ENCODE measurements at regions not wholly inside any gene's neighbourhood (a gene's known extent, or its start where the extent isn't known, plus 50 kb on each side); places are given as distances from the start of the nearest gene placed in this dataset.
"Not testable (repeated sequence)": the region's sequence is repeated elsewhere in the genome, so short reads cannot be mapped to it uniquely, and the experiment has no call there.

DNA sequence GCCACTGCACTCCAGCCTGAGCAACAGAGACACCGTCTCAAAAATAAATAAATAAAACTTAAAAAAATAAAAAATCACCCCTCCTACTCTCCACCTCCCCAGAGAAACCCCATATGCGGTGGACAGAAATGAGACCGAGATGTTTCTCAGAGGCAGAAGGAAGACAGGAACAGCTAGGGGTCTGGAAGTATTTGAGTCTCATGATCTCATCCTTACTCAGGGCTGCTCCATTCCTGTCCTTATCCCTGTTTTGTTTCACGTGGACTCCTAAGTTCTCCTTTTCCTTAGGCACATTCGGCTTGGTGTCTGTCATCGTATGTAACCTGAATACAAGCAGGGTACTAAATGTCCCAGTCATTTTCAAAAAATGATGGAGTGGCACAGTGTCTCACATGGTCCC, 76.1 kb downstream of the C9orf50 start:
- no peak for DNase-seq

DNA sequence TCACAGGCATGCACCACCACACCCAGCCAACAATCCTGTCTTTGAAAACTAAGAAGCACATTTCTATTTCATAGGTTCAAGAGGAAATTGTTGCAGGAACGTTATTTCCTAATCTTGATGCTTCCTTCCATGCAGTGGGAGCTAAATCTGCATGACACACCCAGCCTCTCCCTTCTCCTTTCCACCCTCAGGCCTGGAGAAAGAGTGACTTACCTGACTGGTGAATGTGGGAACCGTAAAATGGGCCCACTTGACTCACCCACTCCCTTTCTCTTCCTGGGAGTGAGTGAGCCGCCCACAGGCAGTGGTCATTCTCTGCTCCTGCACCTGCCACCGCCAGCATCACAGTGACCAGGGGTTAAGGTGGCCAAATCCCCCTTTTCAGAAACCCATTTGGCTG, 78.2 kb downstream of the C9orf50 start:
- DNase-seq, result no peak

DNA sequence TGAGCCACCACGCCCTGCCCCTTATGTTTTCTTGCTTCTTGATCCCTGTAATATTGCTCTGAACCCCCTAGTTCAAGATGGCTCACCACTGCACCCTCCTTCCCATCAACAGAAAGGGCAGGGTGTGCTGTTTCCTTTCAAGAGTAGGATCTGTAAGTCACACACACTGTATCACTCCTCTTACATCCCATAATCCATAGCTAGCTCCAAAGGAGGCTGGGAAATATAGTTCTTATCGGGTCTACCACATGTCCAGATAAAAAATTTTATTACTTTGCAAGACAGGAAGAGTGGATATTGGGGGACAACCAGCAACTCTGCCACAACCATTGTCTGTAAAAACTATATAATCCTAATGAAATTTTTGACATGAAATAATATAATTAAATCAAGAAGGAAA, 79.6 kb downstream of the C9orf50 start:
- no peak for DNase-seq

DNA sequence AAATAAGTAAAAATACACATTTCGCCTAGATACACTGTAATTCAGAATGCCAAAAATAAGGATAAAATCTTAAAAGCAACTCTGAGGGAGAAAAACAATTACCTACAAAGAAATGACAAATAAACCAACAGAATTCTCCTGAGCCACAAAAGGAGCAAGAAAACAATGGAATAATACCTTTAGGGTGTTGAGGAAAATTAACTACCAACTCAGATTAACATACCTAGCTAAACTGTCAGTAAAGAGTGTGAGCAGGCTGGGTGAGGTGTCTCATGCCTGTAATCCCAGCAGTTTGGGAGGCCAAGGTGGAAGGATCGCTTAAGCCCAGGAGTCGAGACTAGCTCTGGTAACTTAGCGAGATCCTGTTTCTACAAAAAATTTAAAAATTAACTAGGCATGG, 81.5 kb downstream of the C9orf50 start:
- no peak for DNase-seq

DNA sequence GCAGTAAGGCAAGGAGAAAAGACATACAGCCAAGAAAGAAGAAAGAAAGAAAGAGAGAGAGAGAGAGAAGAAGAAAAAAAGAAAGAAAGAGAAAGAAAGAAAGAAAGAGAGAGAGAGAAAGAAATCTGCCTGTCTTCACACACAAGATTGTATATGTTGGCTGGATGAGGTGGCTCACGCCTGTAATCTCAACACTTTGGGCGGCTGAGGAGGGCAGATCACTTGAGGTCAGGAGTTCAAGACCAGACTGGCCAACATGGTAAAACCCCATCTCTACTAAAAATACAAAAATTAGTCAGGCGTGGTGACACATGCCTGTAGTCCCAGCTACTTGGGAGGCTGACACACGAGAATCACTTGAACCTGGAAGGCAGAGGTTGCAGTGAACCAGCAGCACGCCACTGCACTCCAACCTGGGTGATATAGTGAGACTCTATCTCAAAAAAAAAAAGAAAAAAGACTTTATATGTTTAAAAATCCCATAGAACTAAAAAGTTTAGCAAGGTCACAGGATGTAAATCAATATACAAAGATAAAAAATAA, 89.0 kb downstream of the C9orf50 start:
- not testable (repeated sequence) for DNase-seq

DNA sequence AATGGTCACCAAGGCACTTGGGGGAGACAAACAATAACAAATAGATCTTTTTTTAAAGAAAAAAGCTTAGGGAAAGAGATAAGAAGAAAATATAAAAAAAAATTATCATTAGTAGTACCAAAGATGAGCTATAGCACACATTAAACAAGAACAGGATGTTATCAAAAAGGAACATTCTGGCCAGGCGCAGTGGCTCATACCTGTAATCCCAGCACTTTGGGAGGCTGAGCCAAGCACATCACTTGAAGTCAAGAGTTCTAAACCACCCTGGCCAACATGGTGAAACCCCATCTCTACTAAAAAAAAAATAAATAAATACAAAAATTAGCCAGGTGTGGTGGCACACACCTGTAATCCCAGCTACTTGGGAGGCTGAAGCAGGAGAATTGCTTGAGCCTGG, 92.9 kb downstream of the C9orf50 start:
- not testable (repeated sequence) for DNase-seq

DNA sequence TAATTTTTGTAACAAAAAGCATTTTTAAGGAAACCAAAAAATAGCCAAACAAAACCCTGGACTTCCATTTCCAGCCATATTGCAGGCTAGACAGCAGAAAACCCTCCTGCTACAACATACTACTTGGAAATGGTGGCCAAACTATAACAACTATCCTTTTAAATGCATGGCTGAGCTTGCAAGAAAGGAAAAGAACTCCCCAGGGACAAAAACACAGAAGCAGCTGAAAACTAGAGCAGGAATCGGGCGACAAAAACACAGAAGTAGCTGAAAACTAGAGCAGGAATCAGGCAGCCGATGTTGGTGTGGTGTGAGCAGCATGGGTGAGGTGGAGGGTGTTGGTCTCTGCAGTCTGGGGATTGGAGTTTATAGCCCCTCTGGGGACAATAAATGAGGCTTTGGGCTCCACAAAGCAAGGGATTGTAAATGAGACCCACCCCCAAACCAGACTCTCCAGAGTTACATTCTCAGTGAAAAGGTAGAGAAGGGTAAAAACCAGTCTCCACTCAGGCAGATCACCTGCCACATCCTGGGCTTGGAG, 95.2 kb downstream of the C9orf50 start:
- DNase-seq, result no peak

DNA sequence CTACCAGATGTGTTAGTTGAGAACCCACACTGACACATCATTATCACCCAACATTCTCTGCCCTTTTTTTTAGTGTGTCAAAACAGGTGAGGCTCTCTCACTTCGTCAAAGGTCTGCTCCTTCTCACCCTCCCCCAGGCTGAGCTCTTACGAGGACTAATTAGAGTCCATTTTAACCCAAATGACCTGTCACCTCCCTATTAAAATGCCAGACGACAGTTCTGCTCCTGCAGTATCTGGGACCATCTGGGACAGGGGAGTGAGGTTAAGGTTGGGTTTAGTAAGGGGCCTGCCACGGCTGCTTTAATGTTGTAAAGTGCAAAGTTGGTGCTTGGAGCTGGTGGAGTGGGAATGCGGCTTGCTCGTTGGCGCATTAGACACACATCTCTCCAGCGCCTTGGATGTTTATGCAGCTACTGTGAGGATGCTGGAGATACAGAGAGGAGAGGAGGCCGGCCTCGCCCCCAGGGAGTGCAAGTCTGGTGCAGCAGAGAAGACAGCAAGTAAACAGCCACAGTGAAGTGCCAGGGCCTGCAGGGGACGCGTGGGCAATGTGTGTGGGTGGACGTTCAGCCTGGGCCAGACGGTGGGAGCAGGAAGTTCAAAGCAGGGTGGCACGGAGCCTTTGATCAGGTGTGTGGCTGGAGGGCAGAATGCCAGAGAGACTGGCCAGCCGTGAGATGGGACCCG, 96.2 kb downstream of the C9orf50 start:
- DNase-seq, result no peak

DNA sequence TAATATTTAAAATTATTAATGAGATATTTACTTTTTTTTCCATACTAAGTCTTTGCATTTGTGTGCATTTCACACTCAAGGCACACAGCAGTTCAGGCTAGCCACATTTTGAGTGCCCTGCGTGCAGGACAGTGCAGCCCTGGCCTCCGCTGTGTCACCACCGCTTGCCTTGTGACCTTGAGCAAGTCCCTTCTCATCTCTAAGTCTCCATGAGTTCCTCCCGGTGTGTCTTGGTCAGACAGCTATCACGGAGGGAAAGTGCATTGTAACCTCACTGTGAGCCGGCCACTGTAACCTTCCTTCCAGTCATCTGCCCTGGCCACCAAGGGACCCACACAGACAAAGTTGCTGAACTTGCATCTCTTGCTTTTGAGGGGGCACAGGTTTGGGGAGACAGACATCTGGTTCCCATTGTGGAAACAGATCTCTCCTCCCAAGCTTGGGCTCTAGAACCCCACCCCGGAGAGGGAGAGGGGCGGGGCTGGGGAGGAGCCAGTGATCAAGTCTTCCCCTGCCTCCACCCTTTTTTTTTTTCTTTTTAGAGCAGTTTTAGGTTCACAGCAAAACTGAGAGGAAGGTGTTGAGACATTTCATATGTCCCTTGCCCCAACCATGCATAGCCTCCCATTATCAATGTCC, 96.8 kb downstream of the C9orf50 start:
- no peak for DNase-seq

DNA sequence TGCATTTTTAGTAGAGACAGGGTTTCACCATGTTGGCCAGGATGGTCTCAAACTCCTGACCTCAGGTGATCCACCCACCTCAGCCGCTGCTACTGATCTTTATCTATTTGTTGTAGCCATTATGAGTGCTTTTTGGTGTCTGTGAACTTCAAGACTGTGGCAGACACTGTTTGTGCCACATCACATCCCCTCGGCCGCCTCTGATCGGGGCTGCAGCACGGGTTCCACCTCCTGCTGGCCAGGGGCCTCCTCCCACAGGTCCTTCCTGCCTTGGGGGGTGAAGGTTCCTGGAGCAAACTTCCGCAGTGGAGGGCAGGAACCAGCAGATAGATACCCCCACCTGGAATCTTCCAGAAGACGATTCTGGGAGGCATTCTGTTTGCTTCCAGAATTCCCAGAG, 98.5 kb downstream of the C9orf50 start:
- DNase-seq, result no peak

DNA sequence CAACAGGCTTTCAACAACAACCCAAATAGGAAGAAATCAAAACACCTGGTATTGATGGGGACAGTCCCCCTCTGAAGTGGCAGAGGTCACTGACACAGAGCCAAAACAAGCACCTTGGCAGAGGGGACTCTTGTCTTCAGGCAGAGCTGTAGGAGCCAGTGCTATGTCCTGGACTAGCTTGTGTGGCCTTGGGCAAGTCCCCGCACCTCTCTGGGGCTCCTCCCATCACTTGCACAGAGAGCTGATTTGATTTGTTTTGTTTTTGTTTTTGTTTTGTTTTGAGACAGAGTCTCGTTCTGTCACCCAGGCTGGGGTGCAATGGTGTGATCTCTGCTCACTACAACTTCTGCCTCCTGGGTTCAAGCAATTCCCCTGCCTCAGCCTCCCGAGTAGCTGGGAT, 100.8 kb downstream of the C9orf50 start:
- DNase-seq, result no peak

DNA sequence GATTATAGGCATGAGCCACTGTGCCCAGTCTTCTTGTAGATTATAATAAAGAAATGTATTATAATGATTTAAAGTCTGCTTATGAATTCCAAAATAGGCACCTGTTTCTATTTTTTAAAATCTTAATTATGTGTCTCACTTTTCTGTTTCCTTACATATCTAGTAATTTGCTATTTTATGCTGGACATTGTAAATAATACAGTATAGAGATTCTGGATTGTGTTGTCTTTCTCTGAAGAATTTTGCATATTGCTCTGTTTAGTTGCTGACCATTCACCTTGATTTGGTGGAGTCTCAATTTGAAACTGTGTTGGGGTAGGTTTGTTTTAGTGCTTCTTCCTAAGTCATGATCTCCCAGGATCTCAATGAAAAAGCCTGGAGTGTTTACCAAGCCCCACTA, 102.8 kb downstream of the C9orf50 start:
- no peak for DNase-seq

DNA sequence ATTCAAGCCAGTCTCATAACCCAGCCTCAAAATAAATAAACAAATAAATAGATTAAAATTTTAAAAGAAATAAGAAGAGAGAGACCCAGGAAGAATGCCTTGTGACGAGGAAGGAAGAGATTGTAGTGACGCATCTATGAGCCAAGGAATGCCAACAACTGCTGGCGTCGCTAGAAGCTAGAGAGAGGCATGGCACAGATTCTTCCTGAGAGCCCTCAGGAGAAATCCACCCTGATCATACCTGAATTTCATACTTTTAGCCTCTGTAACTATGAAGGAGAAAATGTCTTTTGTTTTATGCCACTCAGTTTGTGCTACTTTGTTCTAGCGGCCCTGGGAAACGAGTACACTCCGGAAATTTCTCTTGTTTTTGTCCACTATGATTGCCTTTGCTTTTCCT, 103.9 kb downstream of the C9orf50 start:
- no peak for DNase-seq

DNA sequence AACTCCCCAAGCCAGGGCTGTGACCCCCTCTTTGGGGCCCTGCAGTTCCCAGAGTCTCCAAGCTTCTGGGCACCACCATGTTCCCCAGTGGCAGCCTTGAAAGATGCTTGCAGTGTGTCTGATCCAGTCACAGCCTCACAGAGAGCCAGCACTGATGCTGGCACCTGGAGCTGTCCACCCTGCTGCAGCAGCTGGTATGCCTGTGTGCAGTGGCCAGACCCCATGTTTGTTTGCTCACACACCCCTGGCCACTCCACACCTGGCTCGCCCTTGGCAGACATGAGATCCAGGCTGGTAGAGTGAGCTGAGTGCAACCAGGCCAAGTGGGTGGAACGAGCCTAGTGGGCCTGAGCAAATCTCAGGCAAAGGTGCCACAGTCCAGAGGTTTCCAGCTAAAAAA, 106.0 kb downstream of the C9orf50 start:
- DNase-seq, result no peak

DNA sequence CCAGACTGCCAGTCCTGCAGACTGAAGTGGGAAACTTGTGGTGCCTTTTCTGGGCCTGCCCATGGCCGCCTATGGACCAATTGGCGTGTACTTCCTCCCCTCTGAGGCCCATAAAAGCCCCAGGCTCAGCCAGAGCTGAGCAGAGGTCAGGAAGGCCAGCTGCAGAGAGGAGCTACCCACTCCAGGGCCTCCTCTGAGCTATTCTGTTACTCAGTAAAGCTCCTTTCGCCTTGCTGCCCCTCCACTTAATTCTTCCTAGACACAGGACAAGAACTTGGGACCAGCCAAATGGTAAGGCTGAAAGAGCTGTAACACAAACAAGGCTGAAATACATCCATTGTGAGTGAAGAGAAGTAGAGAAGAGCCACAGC, 106.4 kb downstream of the C9orf50 start:
- no peak for DNase-seq

DNA sequence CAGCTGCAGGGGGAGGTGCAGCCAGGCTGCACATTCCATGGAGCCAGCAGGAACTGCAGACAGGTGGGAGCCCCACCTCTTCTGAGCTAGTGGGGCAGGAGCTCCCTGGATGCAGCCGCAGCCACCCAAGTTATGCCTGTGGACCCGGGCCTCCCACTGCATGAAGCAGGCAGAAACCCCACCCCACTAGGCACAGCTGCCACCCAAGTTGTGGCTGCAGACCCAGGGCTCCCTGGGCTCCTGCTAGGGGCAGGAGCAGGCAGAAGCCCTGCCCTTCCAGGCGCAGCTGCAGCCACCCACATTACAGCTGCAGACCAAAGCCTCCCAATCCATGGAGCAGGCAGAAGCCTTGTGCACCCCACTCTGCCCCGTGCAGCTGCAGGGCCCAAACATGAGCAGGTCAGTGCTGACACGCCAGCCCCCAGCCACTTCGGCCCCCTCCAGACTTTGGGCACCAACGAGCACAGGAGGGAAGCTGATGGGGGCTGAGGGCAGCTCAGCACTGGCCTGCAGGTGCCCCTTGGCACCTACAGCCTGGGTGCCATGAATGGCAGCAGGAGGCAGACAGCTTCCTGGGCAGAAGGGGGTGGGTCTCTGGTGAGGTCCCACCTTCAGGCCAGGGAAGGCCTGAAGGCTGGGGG, 106.9 kb downstream of the C9orf50 start:
- DNase-seq, result no peak

DNA sequence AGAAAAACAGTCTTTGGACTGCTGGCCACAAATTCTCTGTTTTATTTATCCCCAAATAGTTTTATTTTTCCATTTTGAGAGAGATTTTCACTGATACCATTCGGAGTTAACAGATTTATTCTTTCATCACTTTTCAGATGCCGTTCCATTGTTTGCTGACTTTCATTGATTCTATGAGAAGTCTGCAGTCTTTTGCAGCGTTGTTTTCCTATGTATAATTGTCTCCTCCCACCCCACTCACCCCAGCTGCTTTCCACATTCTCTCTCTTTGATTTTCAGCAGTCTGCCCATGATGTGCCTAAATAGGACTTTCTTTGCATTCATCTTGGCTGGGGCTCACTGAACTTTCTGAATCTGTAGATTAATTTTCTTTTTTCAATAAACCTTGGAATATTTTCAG, 107.6 kb downstream of the C9orf50 start:
- no peak for DNase-seq

DNA sequence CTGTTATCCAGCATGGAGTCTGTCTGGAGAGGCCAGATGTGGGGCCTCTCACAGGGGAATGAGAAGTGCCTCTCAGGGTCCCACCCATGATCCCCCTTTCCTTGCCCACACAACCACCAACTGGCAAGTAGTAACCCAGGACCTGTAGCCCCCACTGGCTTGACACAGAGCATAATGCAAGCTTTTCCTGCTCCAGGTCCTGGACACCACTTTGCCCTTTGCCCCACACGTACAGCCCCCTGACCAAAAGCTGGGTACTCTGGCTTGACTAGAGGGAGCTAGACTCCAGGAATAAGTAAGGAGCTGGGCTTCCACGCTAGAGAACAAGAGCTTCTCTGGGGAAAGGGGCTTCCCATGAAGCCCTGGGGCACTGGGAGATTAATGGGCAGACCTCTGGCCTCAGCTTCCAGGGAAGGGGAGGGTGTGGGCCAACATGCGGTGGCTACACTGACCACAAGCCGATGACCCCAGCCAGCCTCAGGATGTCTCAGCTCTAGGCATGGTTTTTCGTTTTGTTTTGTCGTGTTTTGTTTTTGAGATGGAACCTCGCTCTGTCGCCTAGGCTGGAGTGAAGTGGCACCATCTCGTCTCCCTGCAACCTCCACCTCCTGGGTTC, 109.5 kb downstream of the C9orf50 start:
- DNase-seq, result no peak

DNA sequence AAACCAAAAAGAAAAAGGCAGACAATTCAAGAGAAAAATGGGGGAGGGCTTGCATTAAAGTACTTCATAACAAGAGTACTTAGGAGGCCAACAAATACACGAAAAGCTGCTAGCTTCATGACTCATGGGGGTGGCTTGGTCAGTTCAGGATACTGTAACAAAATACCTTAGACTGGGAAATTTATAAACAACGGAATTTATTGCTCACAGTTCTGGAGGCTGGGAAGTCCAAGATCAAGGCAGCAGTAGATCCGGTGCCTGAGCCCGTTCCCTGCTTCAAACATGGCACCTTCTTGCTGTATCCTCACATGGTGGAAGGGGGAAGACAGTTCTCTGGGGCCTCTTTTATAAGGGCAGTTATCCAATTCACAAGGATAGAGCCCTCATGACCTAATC, 111.4 kb downstream of the C9orf50 start:
- no peak for DNase-seq

DNA sequence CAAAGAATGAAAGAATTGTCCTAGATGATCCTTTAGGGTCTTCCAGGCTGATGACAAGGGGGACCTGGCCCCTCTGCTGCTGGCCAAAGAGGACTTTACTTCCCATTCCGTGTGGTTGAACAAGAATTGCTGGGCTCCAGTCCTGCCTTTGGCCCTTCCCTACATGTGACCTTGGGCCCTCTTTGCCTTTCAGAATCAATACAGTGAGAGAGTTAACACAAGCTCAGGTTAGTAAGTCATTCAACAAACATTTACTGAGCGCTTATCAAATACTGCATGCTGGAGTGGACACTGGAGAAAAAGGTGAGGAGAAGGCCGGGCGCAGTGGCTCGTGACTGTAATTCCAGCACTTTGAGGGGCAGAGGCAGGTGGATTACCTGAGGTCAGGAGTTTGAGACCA, 113.1 kb downstream of the C9orf50 start:
- DNase-seq, result no peak

DNA sequence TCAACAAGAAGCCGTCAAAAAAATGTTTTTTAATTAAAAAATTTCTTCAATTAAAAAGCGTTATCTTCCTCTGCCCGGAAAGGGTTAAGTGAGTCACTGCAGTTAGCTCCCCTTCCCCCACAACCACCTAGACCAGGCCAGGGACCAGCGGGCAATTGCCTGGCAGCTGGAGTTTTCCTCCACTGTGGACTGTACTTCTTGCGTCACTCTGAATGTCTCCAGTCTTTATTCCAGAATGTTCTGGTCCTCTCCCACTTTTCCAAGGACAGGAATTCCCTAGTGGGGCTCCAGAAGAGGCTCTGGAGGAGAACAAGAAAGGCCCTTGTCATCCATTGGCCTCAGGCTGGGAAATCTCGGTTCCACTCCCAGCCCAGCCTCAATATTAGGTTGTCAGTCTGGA, 114.0 kb downstream of the C9orf50 start:
- DNase-seq, result no peak

DNA sequence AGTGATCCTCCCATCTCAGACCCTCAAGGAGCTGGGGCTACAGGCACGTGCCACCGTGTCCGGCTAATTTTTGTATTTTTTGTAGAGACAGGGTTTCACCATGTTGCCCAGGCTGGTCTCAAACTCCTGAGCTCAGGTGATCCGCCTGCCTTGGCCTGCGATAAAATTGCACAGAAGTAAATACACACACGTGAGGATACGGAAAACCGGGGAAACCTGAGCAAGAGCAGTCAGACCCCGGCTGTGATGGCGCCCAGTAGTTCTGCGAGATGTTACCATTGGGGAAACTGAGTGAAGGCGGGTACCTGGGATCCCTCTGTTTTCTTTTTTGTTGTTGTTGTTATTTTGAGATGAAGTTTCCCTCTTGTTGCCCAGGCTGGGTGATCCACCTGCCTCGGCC, 114.9 kb downstream of the C9orf50 start:
- no peak for DNase-seq

DNA sequence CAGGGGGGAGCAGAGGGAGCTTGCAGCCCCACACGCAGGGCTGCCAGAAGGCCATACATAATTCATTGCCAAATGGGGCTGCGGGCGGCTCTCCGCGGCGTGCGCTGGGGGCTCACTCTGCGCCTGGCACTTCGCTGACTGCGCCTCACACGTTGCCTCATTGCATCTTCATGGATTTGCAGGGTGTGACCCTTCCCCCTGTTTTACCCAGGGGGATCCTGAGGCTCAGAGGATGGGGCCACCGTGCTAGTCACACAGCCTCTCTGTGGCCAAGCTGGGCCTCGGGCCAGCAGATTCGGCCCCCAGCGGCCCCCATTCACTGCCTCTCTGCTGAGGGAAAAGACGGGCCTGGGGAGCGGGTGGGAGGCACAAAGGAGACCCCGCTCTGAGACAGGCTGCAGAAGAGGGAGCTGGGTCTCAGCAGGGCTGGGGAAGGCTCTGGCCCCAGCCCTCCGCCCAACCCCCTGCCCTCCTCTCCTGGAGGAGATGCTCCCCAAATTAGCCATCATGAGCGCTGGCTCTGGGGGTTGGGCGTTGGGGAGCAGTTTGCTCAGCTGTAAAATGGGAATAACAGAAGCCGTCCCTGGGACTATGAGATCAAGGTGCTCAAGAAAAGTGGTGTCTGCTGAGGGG, 115.5 kb downstream of the C9orf50 start:
- no peak for DNase-seq
